ENCODE measurements at regions not wholly inside any gene's neighbourhood (a gene's known extent, or its start where the extent isn't known, plus 50 kb on each side); places are given as distances from the start of the nearest gene placed in this dataset.

DNA sequence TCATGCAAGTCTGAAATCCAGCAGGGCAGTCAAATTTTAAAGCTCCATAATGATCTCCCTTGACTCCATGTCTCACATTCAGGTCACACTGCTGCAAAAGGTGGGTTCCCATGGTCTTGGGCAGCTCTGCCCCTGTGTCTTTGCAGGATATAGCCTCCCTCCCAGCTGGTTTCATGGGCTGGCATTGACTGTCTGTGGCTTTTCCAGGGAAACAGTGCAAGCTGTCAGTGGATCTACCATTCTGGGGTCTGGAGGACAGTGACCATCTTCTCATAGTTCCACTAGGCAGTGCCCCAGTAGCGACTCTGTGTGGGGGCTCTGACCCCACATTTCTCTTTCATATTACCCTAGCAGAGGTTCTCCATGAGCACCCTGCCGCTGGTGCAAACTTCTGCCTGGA lies 220.6 kb upstream of the COPS8 start:
- Histone ChIP-seq H4K20me1 (ENCODE audit: insufficient read depth, low read length) (no peaks in the 10 kb centered on the region), H2AFZ (ENCODE audit: low read length) (no peak overlapping the region), H3K4me2 (ENCODE audit: low read depth, low read length) (no peak overlapping the region), H3K27me3 (ENCODE audit: control insufficient read depth in 1 of 2, insufficient read depth in 2 of 2, low read length in 2 of 2) (no peaks in the 10 kb centered on the region; a peak in 1 of 5 replicates), H3K4me3 (replicated peaks in 1 of 3; ENCODE audit: insufficient read depth in 1 of 3, low read depth in 2 of 3, low read length in 3 of 3) (no peak overlapping the region), H3K4me1 (ENCODE audit: insufficient read depth, low read length) (no peaks in the 10 kb centered on the region), H3K27ac (ENCODE audit: extremely low read length, insufficient read depth, low read length) (no peak overlapping the region), H3K36me3 (replicated peaks in 1 of 2; ENCODE audit: control insufficient read depth in 1 of 2, insufficient read depth in 2 of 2, low read length in 2 of 2) (no peaks in the 10 kb centered on the region), H3K79me2 (ENCODE audit: insufficient read depth, low read length) (no peaks in the 10 kb centered on the region), H3K9ac (ENCODE audit: insufficient read depth, low read depth, low read length) (no peak overlapping the region), H3K9me3 (ENCODE audit: low read length) (peaks cover 10% of the 10 kb centered on the region; the same call in 1 of the 2 replicates)
- 0% methylated on average over 2 of the region's 2 CpGs for WGBS (ENCODE audit: low lambda C conversion rate)
- BruUV-seq (replicated peaks): no TSS peak
- no peak for TF ChIP-seq ZNF589 (CRISPR knock-in tag; conservative IDR thresholded peaks at IDR 0.05)
- no peak for TF ChIP-seq RFX5 (IDR thresholded peaks at IDR 0.05; ENCODE audit: low read depth, low read length)
- TF ChIP-seq, protein P1, sequence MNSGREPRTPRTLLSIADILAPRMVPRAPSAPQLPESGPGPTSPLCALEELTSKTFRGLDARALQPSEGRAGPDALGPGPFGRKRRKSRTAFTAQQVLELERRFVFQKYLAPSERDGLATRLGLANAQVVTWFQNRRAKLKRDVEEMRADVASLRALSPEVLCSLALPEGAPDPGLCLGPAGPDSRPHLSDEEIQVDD (CRISPR knock-in tag; IDR thresholded peaks at IDR 0.05; ENCODE audit: borderline replicate concordance): no peak
- no peak for TF ChIP-seq WIZ (CRISPR knock-in tag; IDR thresholded peaks at IDR 0.05)
- TF ChIP-seq SMAD1 (CRISPR knock-in tag; IDR thresholded peaks at IDR 0.05; ENCODE audit: borderline replicate concordance, low read depth): no peak
- no peak for TF ChIP-seq ZNF44 (CRISPR knock-in tag; IDR thresholded peaks at IDR 0.05)
- TF ChIP-seq ZBTB38 (CRISPR knock-in tag; IDR thresholded peaks at IDR 0.05): no peak
- TF ChIP-seq KLF16 (CRISPR knock-in tag; IDR thresholded peaks at IDR 0.05): no peak
- TF ChIP-seq ZSCAN22 (CRISPR knock-in tag; IDR thresholded peaks at IDR 0.05): no peak
- TF ChIP-seq BRD4 (CRISPR knock-in tag; IDR thresholded peaks at IDR 0.05): no peak
- TF ChIP-seq IKZF4 (CRISPR knock-in tag; IDR thresholded peaks at IDR 0.05; ENCODE audit: borderline replicate concordance, low read depth, not compliant biosample characterization): no peak
- TF ChIP-seq, protein P2, sequence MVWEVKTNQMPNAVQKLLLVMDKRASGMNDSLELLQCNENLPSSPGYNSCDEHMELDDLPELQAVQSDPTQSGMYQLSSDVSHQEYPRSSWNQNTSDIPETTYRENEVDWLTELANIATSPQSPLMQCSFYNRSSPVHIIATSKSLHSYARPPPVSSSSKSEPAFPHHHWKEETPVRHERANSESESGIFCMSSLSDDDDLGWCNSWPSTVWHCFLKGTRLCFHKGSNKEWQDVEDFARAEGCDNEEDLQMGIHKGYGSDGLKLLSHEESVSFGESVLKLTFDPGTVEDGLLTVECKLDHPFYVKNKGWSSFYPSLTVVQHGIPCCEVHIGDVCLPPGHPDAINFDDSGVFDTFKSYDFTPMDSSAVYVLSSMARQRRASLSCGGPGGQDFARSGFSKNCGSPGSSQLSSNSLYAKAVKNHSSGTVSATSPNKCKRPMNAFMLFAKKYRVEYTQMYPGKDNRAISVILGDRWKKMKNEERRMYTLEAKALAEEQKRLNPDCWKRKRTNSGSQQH (CRISPR knock-in tag; IDR thresholded peaks at IDR 0.05; ENCODE audit: low read depth): no peak
- no peak for DNase-seq (ENCODE audit: low spot score)
- in situ Hi-C loops (cut with HindIII; ENCODE audit: extremely low pct_ligation_motif_present, low pct_unique_long_range_greater_than_20kb) (no loop called here), intact Hi-C loops (cut with micrococcal nuclease; ENCODE audit: unreplicated experiment) (no loop called here)
- POLR2A ChIA-PET: no interaction called here
- no peak for FAIRE-seq
- CTCF ChIA-PET (ENCODE audit: low intra/inter-chr PET ratio, low total read pairs): no interaction called here
- no peak for ATAC-seq

Data from HepG2 (cell line).